MCF 10A (cell line): ENCODE measurements at regions not wholly inside any gene's neighbourhood (a gene's known extent, or its start where the extent isn't known, plus 50 kb on each side); places are given as distances from the start of the nearest gene placed in this dataset.
"Not testable (repeated sequence)": the region's sequence is repeated elsewhere in the genome, so short reads cannot be mapped to it uniquely, and the experiment has no call there.

Experiments
- BruUV-seq: library from RNA; stranded (reverse); fragments of 400-500 nt; replicated peaks from 2 replicates; lab custom pipeline; 2021; lab: Mats Ljungman, UMichigan
- CTCF ChIA-PET: fragments of 300-600 bp; sonication (Branson Sonifier 250); formaldehyde crosslinking; extraction: SDS; loops from one replicate; lab custom pipeline; 2021; ENCODE audit warnings: antibody characterized with exemption, inconsistent platforms; lab: Yijun Ruan, JAX
- POLR2A ChIA-PET: fragments of 300-600, 350-650 bp; sonication (Branson Sonifier 250); formaldehyde crosslinking; extraction: SDS; loops from one replicate; lab custom pipeline; 2020; ENCODE audit warnings: antibody characterized with exemption, inconsistent platforms; lab: Yijun Ruan, JAX
- DNase-seq: peaks from one replicate; pipeline ENCODE4 v3.0.0-alpha.2; 2018; ENCODE audit not compliant: unreplicated experiment
- H3K27ac Mint-ChIP-seq: one replicate; pipeline ENCODE4 v1.8.0; 2022; ENCODE audit warnings: mild to moderate bottlenecking, low read depth, mixed read lengths; ENCODE audit not compliant: unreplicated experiment
- H3K27me3 Mint-ChIP-seq: one replicate; pipeline ENCODE4 v1.8.0; 2022; ENCODE audit warnings: mixed read lengths; ENCODE audit not compliant: insufficient read depth, unreplicated experiment
- H3K36me3 Mint-ChIP-seq: one replicate; pipeline ENCODE4 v1.8.0; 2022; ENCODE audit warnings: mild to moderate bottlenecking, moderate library complexity, mixed read lengths; ENCODE audit not compliant: insufficient read depth, unreplicated experiment
- H3K4me1 Mint-ChIP-seq: one replicate; pipeline ENCODE4 v1.8.0; 2022; ENCODE audit warnings: mixed read lengths; ENCODE audit not compliant: insufficient read depth, unreplicated experiment
- H3K4me3 Mint-ChIP-seq: one replicate; pipeline ENCODE4 v1.8.0; 2022; ENCODE audit warnings: mild to moderate bottlenecking, moderate library complexity, mixed read lengths; ENCODE audit not compliant: unreplicated experiment
- H3K9me3 Mint-ChIP-seq: one replicate; pipeline ENCODE4 v1.8.0; 2022; ENCODE audit warnings: mixed read lengths; ENCODE audit not compliant: unreplicated experiment
- CTCF ChIP-seq: fragments of 200-600 bp; IDR thresholded peaks from one replicate; pipeline ENCODE4 v1.8.0; 2022; ENCODE audit warnings: antibody characterized with exemption, mild to moderate bottlenecking; ENCODE audit not compliant: unreplicated experiment
- intact Hi-C: fragments of 100-400 bp; cut with micrococcal nuclease; formaldehyde crosslinking; loops from 2 replicates; pipeline ENCODE4 v1.14.1; 2022

DNA sequence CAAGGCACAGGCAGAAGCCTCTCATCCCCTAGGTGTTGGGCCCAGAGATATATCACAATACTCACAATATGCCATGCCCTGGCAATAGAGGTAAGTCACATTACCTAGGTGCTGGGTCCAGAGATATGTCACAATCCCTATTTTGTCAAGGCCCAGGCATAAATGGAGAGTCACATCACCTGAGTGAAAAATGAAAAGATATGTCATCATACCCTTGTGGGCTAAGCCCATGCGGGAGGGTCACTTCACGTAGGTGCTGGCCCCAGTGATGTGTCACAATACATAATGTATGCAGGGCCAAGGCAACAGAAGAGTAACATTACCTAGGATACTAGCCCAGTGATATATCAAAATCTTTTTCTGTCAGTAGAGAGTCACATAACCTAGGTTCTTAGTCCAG, 127.0 kb downstream of the ZNF675 start:
- intact Hi-C loops = no loop called here
- ChIA-PET CTCF (no interaction called here), POLR2A (no interaction called here)
- Mint-ChIP-seq H3K36me3 (peaks cover 5% of the 10 kb centered on the region), H3K4me3 (no peak overlapping the region), H3K27me3 (no peaks in the 10 kb centered on the region), H3K9me3 (peaks cover 34% of the 10 kb centered on the region), H3K27ac (no peak overlapping the region), H3K4me1 (no peaks in the 10 kb centered on the region)
- DNase-seq = no peak
- no TSS peak for BruUV-seq
- no peak for TF ChIP-seq CTCF

DNA sequence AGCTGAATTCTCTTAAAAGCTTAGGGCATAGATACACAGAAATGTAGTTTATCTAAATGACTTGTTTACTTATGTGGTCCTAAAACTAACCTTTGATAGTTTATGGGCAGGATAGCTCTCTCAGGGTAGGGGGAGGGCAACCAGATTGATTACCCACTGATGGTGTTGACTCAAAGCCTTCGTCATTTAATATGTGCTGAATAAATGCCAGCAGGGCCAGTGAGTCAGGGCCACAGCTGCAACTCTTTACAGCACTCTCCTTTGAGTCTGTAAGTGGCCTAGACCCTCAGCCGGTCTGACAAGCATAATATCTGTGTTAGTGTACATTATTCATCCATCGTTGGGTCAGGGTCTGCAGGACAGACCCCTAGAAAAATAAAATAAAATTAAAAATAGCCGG, 128.5 kb downstream of the ZNF675 start:
- peak; percentile 22 for DNase-seq
- H3K9me3 Mint-ChIP-seq = peaks cover 22% of the 10 kb centered on the region
- TF ChIP-seq CTCF = no peak
- ChIA-PET CTCF (interaction anchor here (0.5 kb wide), 1 partner anchor 161 kb away, joined by 5 read pairs; no protein-coding TSS in a partner anchor), POLR2A (no interaction called here)
- intact Hi-C loops = no loop called here
- no peak overlapping the region for H3K4me3 Mint-ChIP-seq
- no TSS peak for BruUV-seq
- no peaks in the 10 kb centered on the region for H3K27me3 Mint-ChIP-seq
- H3K4me1 Mint-ChIP-seq = no peaks in the 10 kb centered on the region
- H3K27ac Mint-ChIP-seq = no peak overlapping the region
- H3K36me3 Mint-ChIP-seq = peaks cover 5% of the 10 kb centered on the region

GRCh38 chr19:23557381-23557780, 129.6 kb downstream of the ZNF675 start:
- POLR2A ChIA-PET = no interaction called here

DNA sequence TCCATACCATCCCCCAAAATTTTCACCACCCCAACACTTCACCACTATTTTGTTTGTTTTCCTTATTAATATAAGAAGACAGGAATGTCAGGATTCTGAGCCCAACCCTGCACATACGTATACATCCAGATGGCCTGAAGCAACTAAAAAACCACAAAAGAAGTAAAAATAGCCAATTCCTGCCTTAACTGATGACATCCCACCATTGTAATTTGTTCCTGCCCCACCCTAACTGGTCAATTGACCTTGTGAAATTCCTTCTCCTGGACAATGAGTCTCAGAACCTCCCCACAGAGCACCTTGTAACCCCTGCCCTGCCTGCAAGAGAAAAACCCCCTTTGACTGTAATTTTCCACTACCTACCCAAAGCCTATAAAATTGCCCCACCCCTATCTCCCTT, 132.5 kb downstream of the ZNF675 start:
- Mint-ChIP-seq H3K36me3 (no peaks in the 10 kb centered on the region), H3K4me1 (peaks cover 14% of the 10 kb centered on the region), H3K4me3 (no peak overlapping the region), H3K27ac (no peak overlapping the region), H3K9me3 (peaks cover 32% of the 10 kb centered on the region), H3K27me3 (no peaks in the 10 kb centered on the region)
- ChIA-PET POLR2A (interaction anchor here (0.6 kb wide), 1 partner anchor 213 kb away, joined by 3 read pairs; no protein-coding TSS in a partner anchor), CTCF (no interaction called here)
- intact Hi-C loops = no loop called here
- no TSS peak for BruUV-seq
- DNase-seq = peak; percentile 82
- no peak for TF ChIP-seq CTCF

More at GRCh38 chr19:23557381-23557780, 129.6 kb downstream of the ZNF675 start:
- Mint-ChIP-seq H3K27me3 (no peaks in the 10 kb centered on the region), H3K4me1 (no peaks in the 10 kb centered on the region), H3K4me3 (no peak overlapping the region), H3K27ac (no peak overlapping the region), H3K36me3 (peaks cover 5% of the 10 kb centered on the region), H3K9me3 (peaks cover 22% of the 10 kb centered on the region)
- no peak for TF ChIP-seq CTCF
- DNase-seq = no peak
- CTCF ChIA-PET = no interaction called here
- BruUV-seq = no TSS peak
- intact Hi-C loops = no loop called here

DNA sequence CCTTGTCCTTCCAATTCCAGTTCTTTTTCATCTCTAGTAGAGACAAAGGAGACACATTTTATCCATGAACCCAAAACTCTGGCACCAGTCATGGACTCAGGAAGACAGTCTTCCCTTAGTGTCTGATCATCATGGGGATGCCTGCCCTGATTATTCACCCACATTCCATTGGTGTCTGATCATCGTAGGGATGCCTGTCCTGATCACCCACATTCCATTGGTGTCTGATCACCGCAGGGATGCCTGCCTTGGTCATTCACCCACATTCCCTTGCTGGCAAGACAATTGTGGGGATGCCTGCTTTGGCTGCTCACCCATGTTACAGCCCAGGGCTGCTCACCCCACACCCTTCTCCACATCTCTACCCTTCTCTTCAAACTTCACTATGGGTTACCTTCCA, 136.9 kb downstream of the ZNF675 start:
- Mint-ChIP-seq H3K4me1 (peaks cover 15% of the 10 kb centered on the region), H3K27ac (peak overlapping the region; percentile 43), H3K4me3 (peak overlapping the region; percentile 29), H3K9me3 (peaks cover 27% of the 10 kb centered on the region)
- DNase-seq = peak; percentile 71
- BruUV-seq, POLR2A ChIA-PET, intact Hi-C loops, H3K27me3 Mint-ChIP-seq, CTCF ChIA-PET, H3K36me3 Mint-ChIP-seq: not testable (repeated sequence)
